OCI-LY1 (cell line): ENCODE measurements at regions not wholly inside any gene's neighbourhood (a gene's known extent, or its start where the extent isn't known, plus 50 kb on each side); places are given as distances from the start of the nearest gene placed in this dataset.
"Not testable (repeated sequence)": the region's sequence is repeated elsewhere in the genome, so short reads cannot be mapped to it uniquely, and the experiment has no call there.

ENCODE experiments used
- H2AFZ ChIP-seq: fragments of 200-600 bp; sonication (generic), shearing (Covaris generic); 2 replicates; pipeline ENCODE4 v1.6.0; 2014; ENCODE audit warnings: antibody characterized with exemption, mild to moderate bottlenecking, low read length
- H3F3A ChIP-seq: fragments of 200-600 bp; sonication (generic), shearing (Covaris generic); 2 replicates; pipeline ENCODE4 v1.6.0; 2014; ENCODE audit warnings: mild to moderate bottlenecking, antibody characterized with exemption, low read length, moderate library complexity; ENCODE audit not compliant: insufficient read depth
- H3K27ac ChIP-seq: fragments of 200-600 bp; sonication (generic); 2 replicates; pipeline ENCODE4 v1.5.1; 2014; ENCODE audit warnings: low read length, mixed run types, mild to moderate bottlenecking, low read depth; ENCODE audit not compliant: poor library complexity, severe bottlenecking
- H3K27me3 ChIP-seq: fragments of 200-600 bp; sonication (generic); 2 replicates; pipeline ENCODE4 v1.6.0; 2014; ENCODE audit warnings: antibody characterized with exemption, mild to moderate bottlenecking, low read length, moderate library complexity; ENCODE audit not compliant: insufficient read depth
- H3K36me3 ChIP-seq: fragments of 200-600 bp; sonication (generic); 2 replicates; pipeline ENCODE4 v1.6.1; 2014; ENCODE audit warnings: mild to moderate bottlenecking, antibody characterized with exemption, low read length, moderate library complexity, mixed read lengths; ENCODE audit not compliant: insufficient read depth
- H3K4me1 ChIP-seq: fragments of 200-600 bp; sonication (generic); 2 replicates; pipeline ENCODE4 v1.5.1; 2014; ENCODE audit warnings: mild to moderate bottlenecking, low read length, moderate library complexity; ENCODE audit not compliant: insufficient read depth, severe bottlenecking
- H3K4me2 ChIP-seq: fragments of 200-600 bp; sonication (generic), shearing (Covaris generic); 2 replicates; pipeline ENCODE4 v1.6.1; 2014; ENCODE audit warnings: low read length
- H3K4me3 ChIP-seq: fragments of 200-600 bp; sonication (generic); 2 replicates; pipeline ENCODE4 v1.5.1; 2014; ENCODE audit warnings: low read length, low read depth, mild to moderate bottlenecking, mixed read lengths; ENCODE audit not compliant: poor library complexity, severe bottlenecking
- H3K79me2 ChIP-seq: fragments of 200-600 bp; shearing (Covaris generic); 2 replicates; pipeline ENCODE4 v1.6.1; 2016; ENCODE audit warnings: mixed run types, low read length, mixed read lengths; ENCODE audit not compliant: insufficient read depth
- H3K9ac ChIP-seq: fragments of 200-600 bp; sonication (generic), shearing (Covaris generic); 2 replicates; pipeline ENCODE4 v1.6.1; 2014; ENCODE audit warnings: mild to moderate bottlenecking, low read length, mixed read lengths
- H3K9me2 ChIP-seq: fragments of 200-600 bp; sonication (generic), shearing (Covaris generic); 2 replicates; pipeline ENCODE4 v1.6.1; 2014; ENCODE audit warnings: low read depth, mild to moderate bottlenecking, low read length, mixed read lengths
- H3K9me3 ChIP-seq: fragments of 200-600 bp; shearing (Covaris generic); 2 replicates; pipeline ENCODE4 v1.6.1; 2014; ENCODE audit warnings: low read length, mixed read lengths
- H4K20me1 ChIP-seq: fragments of 200-600 bp; sonication (generic), shearing (Covaris generic); 2 replicates; pipeline ENCODE4 v1.6.0; 2016; ENCODE audit warnings: mild to moderate bottlenecking, low read length; ENCODE audit not compliant: insufficient read depth
- CTCF ChIP-seq: fragments of 200-600 bp; sonication (generic), shearing (Covaris generic); IDR thresholded peaks from 2 replicates; pipeline ENCODE4 v1.5.1; 2017; ENCODE audit warnings: mild to moderate bottlenecking, antibody characterized with exemption, low read length, moderate library complexity, mixed read lengths
- EZH2 ChIP-seq: fragments of 200-600 bp; sonication (generic), shearing (Covaris generic); IDR thresholded peaks from 2 replicates; pipeline ENCODE4 v1.8.0; 2017; ENCODE audit warnings: borderline replicate concordance, mixed run types, mild to moderate bottlenecking, antibody characterized with exemption, low read length, moderate library complexity, mixed read lengths

- no peak overlapping the region for H2AFZ ChIP-seq
- no peak overlapping the region for H3K9ac ChIP-seq
- no peaks in the 10 kb centered on the region for H3K4me1 ChIP-seq
- H3K36me3 ChIP-seq = no peaks in the 10 kb centered on the region
- H3F3A ChIP-seq = no peaks in the 10 kb centered on the region
- H3K79me2 ChIP-seq = no peaks in the 10 kb centered on the region
- no peaks in the 10 kb centered on the region for H3K9me2 ChIP-seq
- H4K20me1 ChIP-seq = no peaks in the 10 kb centered on the region
- no peak overlapping the region for H3K4me2 ChIP-seq
- no peak overlapping the region for H3K27ac ChIP-seq
- TF ChIP-seq CTCF (no peak), EZH2 (no peak)
- no peaks in the 10 kb centered on the region for H3K9me3 ChIP-seq
- no peak overlapping the region for H3K4me3 ChIP-seq
- H3K27me3 ChIP-seq = no peaks in the 10 kb centered on the region
Observed at GRCh38 chr17:22373911-22374310, 681.6 kb downstream of the KCNJ18 start.

DNA sequence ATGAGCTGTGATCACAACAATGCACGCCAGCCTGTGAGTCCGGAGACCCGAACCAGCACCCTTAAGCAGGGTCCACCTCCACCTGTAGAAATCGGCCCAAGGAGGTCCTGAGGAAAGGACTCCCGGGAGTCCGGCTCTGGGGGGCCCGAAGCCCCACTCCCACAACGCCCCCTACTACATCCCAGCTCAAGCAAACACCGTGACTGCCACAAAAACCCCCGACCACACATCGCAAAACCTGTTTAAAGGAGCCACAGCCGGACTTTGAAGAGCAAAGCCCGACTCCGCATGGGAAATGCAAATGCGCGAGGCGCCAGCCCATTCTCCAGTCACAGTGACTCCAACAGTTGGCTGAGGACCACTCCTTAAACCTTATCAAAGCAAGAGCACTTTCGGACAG is 682.4 kb downstream of the KCNJ18 start:
- Histone ChIP-seq H3K36me3 (no peaks in the 10 kb centered on the region), H3K27ac (no peak overlapping the region), H3K9me3 (no peaks in the 10 kb centered on the region), H4K20me1 (no peaks in the 10 kb centered on the region), H3K4me3 (no peak overlapping the region), H3F3A (no peaks in the 10 kb centered on the region), H3K4me2 (no peak overlapping the region), H3K9me2 (no peaks in the 10 kb centered on the region), H3K4me1 (no peaks in the 10 kb centered on the region), H3K9ac (no peak overlapping the region), H2AFZ (no peak overlapping the region), H3K27me3 (no peaks in the 10 kb centered on the region), H3K79me2 (no peaks in the 10 kb centered on the region)
- TF ChIP-seq CTCF = no peak
- TF ChIP-seq EZH2 = no peak

DNA sequence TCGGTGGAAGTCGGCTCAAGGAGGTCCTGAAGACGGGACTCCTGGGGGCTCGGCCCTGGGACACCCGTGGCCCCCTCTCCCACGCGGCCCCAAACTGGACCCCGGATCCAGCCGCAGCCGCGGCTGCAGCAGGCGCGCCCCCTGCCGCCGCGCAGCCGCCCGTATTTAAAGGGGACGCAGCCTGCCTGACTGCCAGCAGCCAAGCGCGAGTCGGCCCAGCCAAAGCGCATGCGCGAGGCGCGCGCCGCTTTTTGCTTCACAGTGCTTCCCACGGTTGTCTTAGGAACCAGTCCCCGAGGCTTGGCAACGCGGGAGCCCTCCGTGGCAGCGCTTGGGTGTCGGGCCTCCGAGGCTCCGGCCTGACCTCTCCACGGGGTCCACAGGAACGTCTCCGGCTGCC is 684.4 kb downstream of the KCNJ18 start:
- H3K4me1 ChIP-seq, H3K4me3 ChIP-seq, H4K20me1 ChIP-seq, H3F3A ChIP-seq, H3K9me2 ChIP-seq, H3K9ac ChIP-seq, H3K36me3 ChIP-seq, H3K27ac ChIP-seq, H3K79me2 ChIP-seq, H2AFZ ChIP-seq, H3K4me2 ChIP-seq, H3K27me3 ChIP-seq, H3K9me3 ChIP-seq: not testable (repeated sequence)

- not testable (repeated sequence) for H3K9ac ChIP-seq, H3K27ac ChIP-seq, H3F3A ChIP-seq, H3K9me3 ChIP-seq, H4K20me1 ChIP-seq, H3K4me2 ChIP-seq, H2AFZ ChIP-seq, H3K4me3 ChIP-seq, H3K79me2 ChIP-seq, H3K27me3 ChIP-seq, H3K9me2 ChIP-seq, H3K36me3 ChIP-seq, H3K4me1 ChIP-seq
Observed at GRCh38 chr17:22378748-22379147, 686.4 kb downstream of the KCNJ18 start.

DNA sequence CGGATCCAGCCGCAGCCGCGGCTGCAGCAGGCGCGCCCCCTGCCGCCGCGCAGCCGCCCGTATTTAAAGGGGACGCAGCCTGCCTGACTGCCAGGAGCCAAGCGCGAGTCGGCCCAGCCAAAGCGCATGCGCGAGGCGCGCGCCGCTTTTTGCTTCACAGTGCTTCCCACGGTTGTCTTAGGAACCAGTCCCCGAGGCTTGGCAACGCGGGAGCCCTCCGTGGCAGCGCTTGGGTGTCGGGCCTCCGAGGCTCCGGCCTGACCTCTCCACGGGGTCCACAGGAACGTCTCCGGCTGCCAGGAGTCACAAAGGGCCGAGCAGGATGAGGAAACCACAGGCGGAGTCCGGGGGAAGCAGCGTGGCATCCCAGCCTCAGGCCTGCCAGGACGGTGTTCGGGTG is 689.3 kb downstream of the KCNJ18 start:
- H3F3A ChIP-seq, H3K9ac ChIP-seq, H3K27me3 ChIP-seq, H3K4me2 ChIP-seq, H2AFZ ChIP-seq, H3K9me3 ChIP-seq, H3K4me1 ChIP-seq, H3K27ac ChIP-seq, H3K9me2 ChIP-seq, H3K36me3 ChIP-seq, H3K79me2 ChIP-seq, H4K20me1 ChIP-seq, H3K4me3 ChIP-seq: not testable (repeated sequence)

DNA sequence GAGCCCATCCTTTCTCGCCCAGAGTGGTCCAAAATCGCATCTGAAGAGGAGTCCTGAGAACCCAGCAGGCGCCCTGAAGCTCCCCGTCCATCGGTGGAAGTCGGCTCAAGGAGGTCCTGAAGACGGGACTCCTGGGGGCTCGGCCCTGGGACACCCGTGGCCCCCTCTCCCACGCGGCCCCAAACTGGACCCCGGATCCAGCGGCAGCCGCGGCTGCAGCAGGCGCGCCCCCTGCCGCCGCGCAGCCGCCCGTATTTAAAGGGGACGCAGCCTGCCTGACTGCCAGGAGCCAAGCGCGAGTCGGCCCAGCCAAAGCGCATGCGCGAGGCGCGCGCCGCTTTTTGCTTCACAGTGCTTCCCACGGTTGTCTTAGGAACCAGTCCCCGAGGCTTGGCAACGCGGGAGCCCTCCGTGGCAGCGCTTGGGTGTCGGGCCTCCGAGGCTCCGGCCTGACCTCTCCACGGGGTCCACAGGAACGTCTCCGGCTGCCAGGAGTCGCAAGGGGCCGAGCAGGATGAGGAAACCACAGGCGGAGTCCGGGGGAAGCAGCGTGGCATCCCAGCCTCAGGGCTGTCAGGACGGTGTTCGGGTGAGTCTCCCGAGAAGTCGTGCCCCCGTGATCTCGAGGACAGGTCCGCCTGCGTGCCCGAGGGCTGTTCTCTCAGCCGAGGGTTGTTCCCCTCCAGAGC is 691.6 kb downstream of the KCNJ18 start:
- H3K36me3 ChIP-seq, H3K27ac ChIP-seq, H3K4me1 ChIP-seq, H3F3A ChIP-seq, H4K20me1 ChIP-seq, H3K9me2 ChIP-seq, H3K9me3 ChIP-seq, H3K79me2 ChIP-seq, H3K4me3 ChIP-seq, H3K4me2 ChIP-seq, H2AFZ ChIP-seq, H3K27me3 ChIP-seq, H3K9ac ChIP-seq: not testable (repeated sequence)
